Smooth muscle cell (in vitro differentiated cells): ENCODE measurements at regions not wholly inside any gene's neighbourhood (a gene's known extent, or its start where the extent isn't known, plus 50 kb on each side); places are given as distances from the start of the nearest gene placed in this dataset.

ENCODE experiments used
- DNase-seq: peaks from one replicate; lab custom pipeline; 2025; ENCODE audit not compliant: unreplicated experiment; lab: John Stamatoyannopoulos, UW
- H2AFZ ChIP-seq: fragments of 200-600 bp; sonication (generic); 2 replicates; pipeline ENCODE4 v1.6.0; 2016; ENCODE audit warnings: antibody characterized with exemption, low read depth, mild to moderate bottlenecking
- H3F3A ChIP-seq: fragments of 200-600 bp; sonication (generic); 2 replicates; pipeline ENCODE4 v1.6.0; 2017; ENCODE audit warnings: antibody characterized with exemption, low read depth
- H3K27ac ChIP-seq: fragments of 200-600 bp; sonication (generic); 2 replicates; pipeline ENCODE4 v1.5.1; 2016; ENCODE audit warnings: low read depth, mild to moderate bottlenecking
- H3K27me3 ChIP-seq: fragments of 200-600 bp; sonication (generic); 2 replicates; pipeline ENCODE4 v1.6.1; 2016; ENCODE audit warnings: low read depth, mild to moderate bottlenecking
- H3K36me3 ChIP-seq: fragments of 200-600 bp; sonication (generic); 2 replicates; pipeline ENCODE4 v1.5.1; 2016; ENCODE audit warnings: low read depth
- H3K4me1 ChIP-seq: fragments of 200-600 bp; sonication (generic); 2 replicates; pipeline ENCODE4 v1.5.1; 2016; ENCODE audit warnings: low read depth
- H3K4me2 ChIP-seq: fragments of 200-600 bp; sonication (generic); 2 replicates; pipeline ENCODE4 v1.6.0; 2016; ENCODE audit warnings: mild to moderate bottlenecking
- H3K4me3 ChIP-seq: fragments of 200-600 bp; sonication (generic); 2 replicates; pipeline ENCODE4 v1.5.1; 2016; ENCODE audit warnings: mild to moderate bottlenecking
- H3K79me2 ChIP-seq: fragments of 200-600 bp; sonication (generic); 2 replicates; pipeline ENCODE4 v1.6.0; 2016; ENCODE audit warnings: low read depth, mild to moderate bottlenecking
- H3K9ac ChIP-seq: fragments of 200-600 bp; sonication (generic); 2 replicates; pipeline ENCODE4 v1.6.0; 2016; ENCODE audit warnings: low read depth
- H3K9me3 ChIP-seq: fragments of 200-600 bp; sonication (generic); replicated peaks from 2 replicates; pipeline ENCODE4 v1.5.1; 2016; ENCODE audit warnings: low read depth
- H4K20me1 ChIP-seq: fragments of 200-600 bp; sonication (generic); 2 replicates; pipeline ENCODE4 v1.6.0; 2016; ENCODE audit warnings: low read depth
- CTCF ChIP-seq: fragments of 200-600 bp; sonication (generic); IDR thresholded peaks from 2 replicates; pipeline ENCODE4 v1.5.1; 2017; ENCODE audit warnings: borderline replicate concordance, mild to moderate bottlenecking, antibody characterized with exemption; ENCODE audit not compliant: insufficient read depth, poor library complexity, severe bottlenecking
- WGBS: methylation state at CpG from one replicate; pipeline ENCODE4 v1.1.7; 2016; ENCODE audit warnings: low lambda C conversion rate; 5-methylcytosine and 5-hydroxymethylcytosine counted together

GRCh38 chr2:18677280-18677679 lies 87.9 kb upstream of the NT5C1B start:
- Histone ChIP-seq H3K79me2 (no peaks in the 10 kb centered on the region), H3K27ac (no peak overlapping the region), H3K9ac (no peak overlapping the region), H3K4me3 (no peak overlapping the region), H3K9me3 (peaks cover 15% of the 10 kb centered on the region), H3K27me3 (no peaks in the 10 kb centered on the region), H2AFZ (no peak overlapping the region), H3K36me3 (no peaks in the 10 kb centered on the region), H4K20me1 (no peaks in the 10 kb centered on the region), H3K4me1 (no peaks in the 10 kb centered on the region), H3F3A (no peaks in the 10 kb centered on the region), H3K4me2 (no peak overlapping the region)
- no peak for TF ChIP-seq CTCF
- no peak for DNase-seq
- WGBS: 79% methylated on average over 2 of the region's 2 CpGs

GRCh38 chr2:18674309-18674708 lies 84.9 kb upstream of the NT5C1B start:
- Histone ChIP-seq H4K20me1 (no peaks in the 10 kb centered on the region), H3K4me1 (no peaks in the 10 kb centered on the region), H3K4me3 (no peak overlapping the region), H3K36me3 (no peaks in the 10 kb centered on the region), H3K9me3 (peaks cover 15% of the 10 kb centered on the region), H2AFZ (no peak overlapping the region), H3K27ac (no peak overlapping the region), H3F3A (no peaks in the 10 kb centered on the region), H3K4me2 (no peak overlapping the region), H3K9ac (no peak overlapping the region), H3K79me2 (no peaks in the 10 kb centered on the region), H3K27me3 (no peaks in the 10 kb centered on the region)
- no peak for DNase-seq
- no peak for TF ChIP-seq CTCF

DNA sequence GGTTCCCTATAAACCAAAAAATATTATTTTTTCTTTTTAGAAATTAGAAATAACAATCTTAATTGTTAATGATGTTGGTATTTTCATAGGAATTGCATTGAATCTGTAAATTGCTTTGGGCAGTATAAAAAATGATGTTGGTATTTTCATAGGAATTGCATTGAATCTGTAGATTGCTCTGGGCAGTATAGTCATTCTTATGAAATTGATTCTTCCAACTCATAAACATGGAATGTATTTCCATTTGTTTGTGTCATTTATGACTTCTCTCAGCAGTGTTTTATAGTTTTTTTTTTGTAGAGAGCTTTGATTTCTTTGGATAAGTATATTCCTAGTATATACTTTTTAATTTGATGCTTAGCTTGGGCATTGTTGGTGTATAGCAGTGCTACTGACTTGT lies 82.0 kb upstream of the NT5C1B start:
- no peaks in the 10 kb centered on the region for H3K4me1 ChIP-seq
- no peak for TF ChIP-seq CTCF
- H3K27me3 ChIP-seq: no peaks in the 10 kb centered on the region
- no peaks in the 10 kb centered on the region for H3K36me3 ChIP-seq
- no peaks in the 10 kb centered on the region for H3K79me2 ChIP-seq
- no peak overlapping the region for H3K9ac ChIP-seq
- no peak for DNase-seq
- H3F3A ChIP-seq: no peaks in the 10 kb centered on the region
- H3K4me2 ChIP-seq: no peak overlapping the region
- no peaks in the 10 kb centered on the region for H4K20me1 ChIP-seq
- no peak overlapping the region for H2AFZ ChIP-seq
- H3K9me3 ChIP-seq: peaks cover 15% of the 10 kb centered on the region
- no peak overlapping the region for H3K27ac ChIP-seq
- H3K4me3 ChIP-seq: no peak overlapping the region

- H3K4me2 ChIP-seq: no peak overlapping the region
- no peaks in the 10 kb centered on the region for H3F3A ChIP-seq
- no peak overlapping the region for H3K9ac ChIP-seq
- H3K4me1 ChIP-seq: no peaks in the 10 kb centered on the region
- no peak overlapping the region for H3K27ac ChIP-seq
- H3K9me3 ChIP-seq: no peaks in the 10 kb centered on the region
- H3K36me3 ChIP-seq: no peaks in the 10 kb centered on the region
- H3K79me2 ChIP-seq: no peaks in the 10 kb centered on the region
- no peak overlapping the region for H2AFZ ChIP-seq
- DNase-seq: no peak
- no peaks in the 10 kb centered on the region for H3K27me3 ChIP-seq
- no peak for TF ChIP-seq CTCF
- WGBS: 96% methylated on average over 2 of the region's 2 CpGs
- H3K4me3 ChIP-seq: no peak overlapping the region
- no peaks in the 10 kb centered on the region for H4K20me1 ChIP-seq
Measured at GRCh38 chr2:18668221-18668620, 78.9 kb upstream of the NT5C1B start.
